ENCODE measurements at regions not wholly inside any gene's neighbourhood (a gene's known extent, or its start where the extent isn't known, plus 50 kb on each side); places are given as distances from the start of the nearest gene placed in this dataset.

GRCh38 chr1:191049781-191050180 is 572.1 kb upstream of the BRINP3 start:
- TF ChIP-seq ELF4 (CRISPR knock-in tag; IDR thresholded peaks at IDR 0.05; ENCODE audit: low read depth), result no peak
- TF ChIP-seq E2F4 (CRISPR knock-in tag; IDR thresholded peaks at IDR 0.05; ENCODE audit: borderline replicate concordance, low read depth), result no peak
- no peak for TF ChIP-seq ATF2 (CRISPR knock-in tag; IDR thresholded peaks at IDR 0.05; ENCODE audit: borderline replicate concordance, low read depth)
- no peak for TF ChIP-seq CTCF (IDR thresholded peaks at IDR 0.05)
- no peak for TF ChIP-seq FOXK1 (CRISPR knock-in tag; IDR thresholded peaks at IDR 0.05)
- TF ChIP-seq ATF6 (CRISPR knock-in tag; IDR thresholded peaks at IDR 0.05), result no peak
- TF ChIP-seq, protein P1, sequence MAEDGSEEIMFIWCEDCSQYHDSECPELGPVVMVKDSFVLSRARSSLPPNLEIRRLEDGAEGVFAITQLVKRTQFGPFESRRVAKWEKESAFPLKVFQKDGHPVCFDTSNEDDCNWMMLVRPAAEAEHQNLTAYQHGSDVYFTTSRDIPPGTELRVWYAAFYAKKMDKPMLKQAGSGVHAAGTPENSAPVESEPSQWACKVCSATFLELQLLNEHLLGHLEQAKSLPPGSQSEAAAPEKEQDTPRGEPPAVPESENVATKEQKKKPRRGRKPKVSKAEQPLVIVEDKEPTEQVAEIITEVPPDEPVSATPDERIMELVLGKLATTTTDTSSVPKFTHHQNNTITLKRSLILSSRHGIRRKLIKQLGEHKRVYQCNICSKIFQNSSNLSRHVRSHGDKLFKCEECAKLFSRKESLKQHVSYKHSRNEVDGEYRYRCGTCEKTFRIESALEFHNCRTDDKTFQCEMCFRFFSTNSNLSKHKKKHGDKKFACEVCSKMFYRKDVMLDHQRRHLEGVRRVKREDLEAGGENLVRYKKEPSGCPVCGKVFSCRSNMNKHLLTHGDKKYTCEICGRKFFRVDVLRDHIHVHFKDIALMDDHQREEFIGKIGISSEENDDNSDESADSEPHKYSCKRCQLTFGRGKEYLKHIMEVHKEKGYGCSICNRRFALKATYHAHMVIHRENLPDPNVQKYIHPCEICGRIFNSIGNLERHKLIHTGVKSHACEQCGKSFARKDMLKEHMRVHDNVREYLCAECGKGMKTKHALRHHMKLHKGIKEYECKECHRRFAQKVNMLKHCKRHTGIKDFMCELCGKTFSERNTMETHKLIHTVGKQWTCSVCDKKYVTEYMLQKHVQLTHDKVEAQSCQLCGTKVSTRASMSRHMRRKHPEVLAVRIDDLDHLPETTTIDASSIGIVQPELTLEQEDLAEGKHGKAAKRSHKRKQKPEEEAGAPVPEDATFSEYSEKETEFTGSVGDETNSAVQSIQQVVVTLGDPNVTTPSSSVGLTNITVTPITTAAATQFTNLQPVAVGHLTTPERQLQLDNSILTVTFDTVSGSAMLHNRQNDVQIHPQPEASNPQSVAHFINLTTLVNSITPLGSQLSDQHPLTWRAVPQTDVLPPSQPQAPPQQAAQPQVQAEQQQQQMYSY (CRISPR knock-in tag; IDR thresholded peaks at IDR 0.05), result no peak
